ENCODE measurements at regions not wholly inside any gene's neighbourhood (a gene's known extent, or its start where the extent isn't known, plus 50 kb on each side); places are given as distances from the start of the nearest gene placed in this dataset.

GRCh38 chr21:28632755-28633408 lies 359.8 kb downstream of the LTN1 start:
- Histone ChIP-seq H3K4me3 (ENCODE audit: low read depth, low read length) (no peak overlapping the region), H3K27ac (no peak overlapping the region), H3K9me3 (ENCODE audit: severe bottlenecking) (no peaks in the 10 kb centered on the region), H3K27me3 (ENCODE audit: insufficient read depth, low read depth, severe bottlenecking) (no peaks in the 10 kb centered on the region), H3K36me3 (no peaks in the 10 kb centered on the region)
- no peak for DNase-seq
- TF ChIP-seq CTCF (IDR thresholded peaks at IDR 0.05; ENCODE audit: low read depth, low read length) = no peak

- DNase-seq = no peak
- Histone ChIP-seq H3K27me3 (ENCODE audit: insufficient read depth, low read depth, severe bottlenecking) (no peaks in the 10 kb centered on the region), H3K9me3 (ENCODE audit: severe bottlenecking) (no peaks in the 10 kb centered on the region), H3K27ac (no peak overlapping the region), H3K36me3 (no peaks in the 10 kb centered on the region), H3K4me3 (ENCODE audit: low read depth, low read length) (no peak overlapping the region)
- no peak for TF ChIP-seq CTCF (IDR thresholded peaks at IDR 0.05; ENCODE audit: low read depth, low read length)
Measured at GRCh38 chr21:28627691-28628090, 365.0 kb downstream of the LTN1 start.

- H3K36me3 ChIP-seq = no peaks in the 10 kb centered on the region
- no peaks in the 10 kb centered on the region for H3K9me3 ChIP-seq (ENCODE audit: severe bottlenecking)
- no peak for TF ChIP-seq CTCF (IDR thresholded peaks at IDR 0.05; ENCODE audit: low read depth, low read length)
- H3K27ac ChIP-seq = no peak overlapping the region
- no peak overlapping the region for H3K4me3 ChIP-seq (ENCODE audit: low read depth, low read length)
- DNase-seq = no peak
- H3K27me3 ChIP-seq (ENCODE audit: insufficient read depth, low read depth, severe bottlenecking) = no peaks in the 10 kb centered on the region
Measured at GRCh38 chr21:28627261-28627660, 365.4 kb downstream of the LTN1 start.

GRCh38 chr21:28624626-28625025 lies 368.1 kb downstream of the LTN1 start:
- no peak for DNase-seq
- TF ChIP-seq CTCF (IDR thresholded peaks at IDR 0.05; ENCODE audit: low read depth, low read length) = no peak
- Histone ChIP-seq H3K27me3 (ENCODE audit: insufficient read depth, low read depth, severe bottlenecking) (no peaks in the 10 kb centered on the region), H3K36me3 (no peaks in the 10 kb centered on the region), H3K9me3 (ENCODE audit: severe bottlenecking) (no peaks in the 10 kb centered on the region), H3K4me3 (ENCODE audit: low read depth, low read length) (no peak overlapping the region), H3K27ac (no peak overlapping the region)

- H3K36me3 ChIP-seq = no peaks in the 10 kb centered on the region
- H3K4me3 ChIP-seq (ENCODE audit: low read depth, low read length) = no peak overlapping the region
- no peaks in the 10 kb centered on the region for H3K27me3 ChIP-seq (ENCODE audit: insufficient read depth, low read depth, severe bottlenecking)
- no peaks in the 10 kb centered on the region for H3K9me3 ChIP-seq (ENCODE audit: severe bottlenecking)
- no peak for DNase-seq
- TF ChIP-seq CTCF (IDR thresholded peaks at IDR 0.05; ENCODE audit: low read depth, low read length) = no peak
- H3K27ac ChIP-seq = no peak overlapping the region
Measured at GRCh38 chr21:28617300-28617699, 375.4 kb downstream of the LTN1 start.

- H3K27me3 ChIP-seq (ENCODE audit: insufficient read depth, low read depth, severe bottlenecking) = no peaks in the 10 kb centered on the region
- TF ChIP-seq CTCF (IDR thresholded peaks at IDR 0.05; ENCODE audit: low read depth, low read length) = no peak
- DNase-seq = no peak
- no peak overlapping the region for H3K4me3 ChIP-seq (ENCODE audit: low read depth, low read length)
- no peak overlapping the region for H3K27ac ChIP-seq
- no peaks in the 10 kb centered on the region for H3K36me3 ChIP-seq
- H3K9me3 ChIP-seq (ENCODE audit: severe bottlenecking) = no peaks in the 10 kb centered on the region
Measured at GRCh38 chr21:28615276-28615675, 377.4 kb downstream of the LTN1 start.
